Astrocyte of the cerebellum (primary cell): ENCODE measurements at regions not wholly inside any gene's neighbourhood (a gene's known extent, or its start where the extent isn't known, plus 50 kb on each side); places are given as distances from the start of the nearest gene placed in this dataset.

Experiments used
- DNase-seq: peaks from one replicate; pipeline ENCODE4 v3.0.0-alpha.2; 2011; ENCODE audit warnings: low read depth
- H3K4me3 ChIP-seq: 2 replicates; pipeline ENCODE4 v1.5.1; 2011; ENCODE audit warnings: mild to moderate bottlenecking, low read depth, low read length, moderate library complexity
- in situ Hi-C: cut with HindIII; loops from 2 replicates; pipeline ENCODE4 v1.10.0; 2017; ENCODE audit warnings: low sequenced_read_pairs
- TF ChIP-seq, protein P1 (sequence below): IDR thresholded peaks from 2 replicates; pipeline ENCODE4 v1.5.1; 2012; ENCODE audit warnings: low read length, low read depth, moderate library complexity, mild to moderate bottlenecking; ENCODE audit errors: missing control alignments

DNA sequence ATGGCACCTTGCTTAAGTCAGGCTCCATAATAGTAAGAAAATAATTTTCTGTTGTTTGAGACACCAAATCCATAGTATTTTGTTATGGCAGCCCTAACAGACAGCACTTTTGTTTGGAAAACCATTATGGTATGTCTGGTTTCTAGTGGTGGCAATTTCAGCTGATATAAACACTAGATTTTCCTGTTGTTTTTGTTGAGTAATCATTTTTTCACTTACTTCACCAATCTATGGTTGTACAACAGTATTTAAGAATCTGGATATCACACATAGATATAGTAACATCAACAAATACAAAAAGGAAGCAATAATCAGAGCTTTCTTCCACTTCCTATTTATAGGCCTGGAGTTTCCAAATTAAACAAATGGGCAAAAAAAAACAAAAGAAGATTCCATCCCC is 725.8 kb upstream of the POM121L12 start:
- no peak overlapping the region for H3K4me3 ChIP-seq
- DNase-seq: no peak
- in situ Hi-C loops: no loop called here
- TF ChIP-seq, protein P1, sequence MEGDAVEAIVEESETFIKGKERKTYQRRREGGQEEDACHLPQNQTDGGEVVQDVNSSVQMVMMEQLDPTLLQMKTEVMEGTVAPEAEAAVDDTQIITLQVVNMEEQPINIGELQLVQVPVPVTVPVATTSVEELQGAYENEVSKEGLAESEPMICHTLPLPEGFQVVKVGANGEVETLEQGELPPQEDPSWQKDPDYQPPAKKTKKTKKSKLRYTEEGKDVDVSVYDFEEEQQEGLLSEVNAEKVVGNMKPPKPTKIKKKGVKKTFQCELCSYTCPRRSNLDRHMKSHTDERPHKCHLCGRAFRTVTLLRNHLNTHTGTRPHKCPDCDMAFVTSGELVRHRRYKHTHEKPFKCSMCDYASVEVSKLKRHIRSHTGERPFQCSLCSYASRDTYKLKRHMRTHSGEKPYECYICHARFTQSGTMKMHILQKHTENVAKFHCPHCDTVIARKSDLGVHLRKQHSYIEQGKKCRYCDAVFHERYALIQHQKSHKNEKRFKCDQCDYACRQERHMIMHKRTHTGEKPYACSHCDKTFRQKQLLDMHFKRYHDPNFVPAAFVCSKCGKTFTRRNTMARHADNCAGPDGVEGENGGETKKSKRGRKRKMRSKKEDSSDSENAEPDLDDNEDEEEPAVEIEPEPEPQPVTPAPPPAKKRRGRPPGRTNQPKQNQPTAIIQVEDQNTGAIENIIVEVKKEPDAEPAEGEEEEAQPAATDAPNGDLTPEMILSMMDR: no peak

DNA sequence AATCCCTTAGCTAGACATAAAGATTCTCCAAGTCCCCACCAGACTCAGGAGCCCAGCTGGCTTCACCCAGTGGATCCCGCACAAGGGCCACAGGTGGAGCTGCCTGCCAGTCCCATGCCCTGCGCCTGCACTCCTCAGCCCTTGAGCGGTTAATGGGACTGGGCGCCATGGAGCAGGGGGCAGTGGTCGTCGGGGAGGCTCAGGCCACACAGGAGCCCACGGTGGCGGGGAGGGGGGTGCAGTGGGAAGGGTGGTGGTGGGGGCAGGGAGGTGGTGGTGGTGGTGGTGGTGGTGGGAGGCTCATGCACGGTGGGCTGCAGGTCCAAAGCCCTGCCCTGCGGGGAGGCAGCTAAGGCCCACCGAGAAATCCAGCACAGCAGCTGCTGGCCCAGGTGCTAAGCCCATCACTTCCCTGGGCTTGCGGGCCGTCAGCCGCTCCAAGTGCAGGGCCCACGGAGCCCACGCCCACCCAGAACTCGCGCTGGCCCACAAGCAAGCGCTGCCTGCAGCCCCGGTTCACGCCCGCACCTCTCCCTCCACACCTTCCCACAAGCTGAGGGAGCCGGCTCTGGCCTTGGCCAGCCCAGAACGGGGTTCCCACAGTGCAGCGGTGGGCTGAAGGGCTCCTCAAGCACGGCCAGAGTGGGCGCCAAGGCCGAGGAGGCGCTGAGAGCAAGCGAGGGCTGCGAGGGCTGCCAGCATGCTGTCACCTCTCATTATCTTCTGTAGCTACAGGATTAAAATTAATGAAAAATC is 732.5 kb upstream of the POM121L12 start:
- TF ChIP-seq, protein P1: no peak
- in situ Hi-C loops: no loop called here
- DNase-seq: no peak
- no peak overlapping the region for H3K4me3 ChIP-seq

DNA sequence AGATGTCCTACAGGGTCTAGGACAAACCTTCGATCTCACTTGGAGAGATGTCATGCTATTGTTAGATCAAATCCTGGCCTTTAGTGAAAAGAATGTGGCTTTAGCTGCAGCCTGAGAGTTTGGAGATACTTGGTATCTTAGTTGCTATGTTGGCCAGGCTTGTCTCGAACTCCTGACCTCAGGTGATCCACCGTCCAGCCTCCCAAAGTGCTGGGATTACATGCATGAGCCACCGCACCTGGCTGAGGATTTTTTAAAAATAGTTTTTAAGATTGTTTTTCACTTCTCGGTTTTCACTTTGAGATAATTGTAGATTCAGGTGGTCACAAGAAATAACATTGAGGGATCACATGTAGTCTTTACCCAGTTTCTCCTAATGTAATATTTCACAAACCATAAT is 738.3 kb upstream of the POM121L12 start:
- no peak for DNase-seq
- H3K4me3 ChIP-seq: no peak overlapping the region
- TF ChIP-seq, protein P1: no peak
- in situ Hi-C loops: no loop called here

DNA sequence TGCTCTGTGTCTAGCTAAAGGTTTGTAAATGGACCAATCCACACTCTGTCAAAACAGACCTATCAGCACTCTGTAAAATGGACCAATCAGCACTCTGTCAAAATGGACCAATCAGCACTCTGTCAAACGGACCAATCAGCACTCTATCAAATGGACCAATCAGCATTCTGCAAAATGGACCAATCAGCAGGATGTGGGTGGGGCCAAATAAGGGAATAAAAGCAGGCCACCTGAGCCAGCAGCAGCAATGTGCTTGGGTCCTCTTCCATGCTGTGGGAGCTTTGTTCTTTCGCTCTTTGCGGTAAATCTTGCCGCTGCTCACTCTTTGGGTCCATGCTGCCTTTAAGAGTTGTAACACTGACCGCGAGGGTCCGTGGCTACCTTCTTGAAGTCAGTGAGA is 740.5 kb upstream of the POM121L12 start:
- TF ChIP-seq, protein P1: no peak
- no peak for DNase-seq
- no peak overlapping the region for H3K4me3 ChIP-seq
- in situ Hi-C loops: no loop called here

DNA sequence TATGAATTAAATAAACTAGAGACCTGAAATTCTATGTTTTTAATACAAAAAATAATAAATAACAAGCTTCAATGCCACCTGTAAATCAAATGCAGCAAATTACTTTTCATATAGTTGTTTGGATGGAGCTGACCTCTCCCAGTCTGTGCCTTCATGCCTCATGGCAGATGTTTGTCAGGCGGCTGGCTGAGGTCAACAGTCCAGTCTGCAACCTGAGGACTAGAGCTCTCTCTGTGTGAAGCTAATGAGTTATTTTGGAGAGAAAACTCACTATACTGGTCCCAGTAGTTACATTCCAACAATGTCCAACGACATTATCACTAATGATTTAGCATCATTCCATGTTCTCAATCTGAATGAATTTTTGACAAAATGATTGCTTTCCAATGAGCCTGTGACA is 746.2 kb upstream of the POM121L12 start:
- no peak for DNase-seq
- in situ Hi-C loops: no loop called here
- TF ChIP-seq, protein P1: no peak
- H3K4me3 ChIP-seq: no peak overlapping the region

DNA sequence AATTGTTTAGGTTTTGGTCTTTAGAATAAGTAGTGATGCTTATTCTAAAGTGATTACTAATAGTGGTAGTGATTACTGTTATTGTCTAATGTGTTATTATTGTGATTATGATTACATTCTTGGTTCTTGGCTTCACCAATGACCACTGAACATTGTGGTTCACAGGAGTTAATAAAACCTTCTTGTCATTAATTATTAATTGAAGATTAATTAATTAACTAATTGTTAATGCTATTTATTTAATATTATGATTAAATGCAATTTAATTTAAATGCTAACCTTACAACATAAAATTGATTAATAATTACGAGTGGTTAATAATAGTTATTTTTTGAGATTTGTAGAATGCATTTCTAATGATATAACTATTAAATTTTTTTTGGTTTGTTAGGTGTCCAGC is 747.7 kb upstream of the POM121L12 start:
- TF ChIP-seq, protein P1: no peak
- in situ Hi-C loops: no loop called here
- H3K4me3 ChIP-seq: no peak overlapping the region
- DNase-seq: no peak
